Brain microvascular endothelial cell (primary cell): ENCODE measurements at regions not wholly inside any gene's neighbourhood (a gene's known extent, or its start where the extent isn't known, plus 50 kb on each side); places are given as distances from the start of the nearest gene placed in this dataset.

Experiments
- DNase-seq: peaks from one replicate; pipeline ENCODE4 v3.0.0-alpha.2; 2020
- H3K27ac ChIP-seq: fragments of 250-450 bp; sonication (Bioruptor Pico); 2 replicates; pipeline ENCODE4 v1.5.1; 2020; ENCODE audit warnings: mild to moderate bottlenecking, moderate library complexity
- H3K27me3 ChIP-seq: fragments of 250-450 bp; sonication (Bioruptor Pico); replicated peaks from 2 replicates; pipeline ENCODE4 v1.5.1; 2020; ENCODE audit warnings: mild to moderate bottlenecking
- H3K36me3 ChIP-seq: fragments of 250-450 bp; sonication (Bioruptor Pico); replicated peaks from 2 replicates; pipeline ENCODE4 v1.5.1; 2020; ENCODE audit warnings: mild to moderate bottlenecking
- H3K4me3 ChIP-seq: 2 replicates; pipeline ENCODE4 v1.5.1; 2011; ENCODE audit warnings: low read depth, mild to moderate bottlenecking, control low read depth, low read length, moderate library complexity
- CTCF ChIP-seq: IDR thresholded peaks from 2 replicates; pipeline ENCODE4 v1.5.1; 2011; ENCODE audit warnings: low read depth, mild to moderate bottlenecking, moderate library complexity, low read length, control low read depth, inconsistent platforms; ENCODE audit errors: missing control alignments
- in situ Hi-C: cut with HindIII; loops from 2 replicates; pipeline ENCODE4 v1.10.0; 2017; ENCODE audit warnings: low sequenced_read_pairs, low pct_ligation_motif_present

- Histone ChIP-seq H3K4me3 (no peak overlapping the region), H3K36me3 (no peaks in the 10 kb centered on the region), H3K27me3 (no peaks in the 10 kb centered on the region), H3K27ac (no peak overlapping the region)
- DNase-seq, result no peak
- in situ Hi-C loops, result no loop called here
- no peak for TF ChIP-seq CTCF
Measured at GRCh38 chr11:127574478-127574877, 573.9 kb upstream of the KIRREL3 start.

- in situ Hi-C loops, result no loop called here
- no peak overlapping the region for H3K27ac ChIP-seq
- no peak for TF ChIP-seq CTCF
- no peaks in the 10 kb centered on the region for H3K27me3 ChIP-seq
- H3K36me3 ChIP-seq, result no peaks in the 10 kb centered on the region
- DNase-seq, result no peak
- no peak overlapping the region for H3K4me3 ChIP-seq
Measured at GRCh38 chr11:127568891-127569290, 568.3 kb upstream of the KIRREL3 start.

- DNase-seq, result no peak
- TF ChIP-seq CTCF, result no peak
- H3K36me3 ChIP-seq, result no peaks in the 10 kb centered on the region
- H3K4me3 ChIP-seq, result no peak overlapping the region
- H3K27me3 ChIP-seq, result no peaks in the 10 kb centered on the region
- no peak overlapping the region for H3K27ac ChIP-seq
- in situ Hi-C loops, result no loop called here
Measured at GRCh38 chr11:127567237-127567932, 566.8 kb upstream of the KIRREL3 start.

DNA sequence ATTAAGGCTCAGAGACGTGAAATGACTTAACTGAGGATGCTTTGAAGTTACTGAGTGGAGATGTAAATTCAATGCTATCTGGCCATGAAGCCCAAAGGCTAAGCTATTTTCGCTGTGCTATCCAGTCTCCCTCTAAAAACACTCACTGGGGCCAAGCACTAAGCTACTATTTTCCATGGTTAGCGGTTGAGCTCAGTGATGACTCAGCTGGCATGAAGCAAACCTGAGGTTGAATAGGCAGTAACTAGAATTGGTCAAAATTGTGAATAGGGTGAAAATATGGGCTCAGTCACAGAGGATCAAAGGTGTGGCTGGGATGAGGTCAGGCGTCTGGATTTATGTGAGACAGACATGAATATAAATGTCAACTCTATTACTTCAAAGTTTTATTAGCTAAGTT lies 564.2 kb upstream of the KIRREL3 start:
- in situ Hi-C loops, result no loop called here
- no peak overlapping the region for H3K4me3 ChIP-seq
- no peak for TF ChIP-seq CTCF
- no peaks in the 10 kb centered on the region for H3K27me3 ChIP-seq
- DNase-seq, result no peak
- H3K27ac ChIP-seq, result no peak overlapping the region
- no peaks in the 10 kb centered on the region for H3K36me3 ChIP-seq

DNA sequence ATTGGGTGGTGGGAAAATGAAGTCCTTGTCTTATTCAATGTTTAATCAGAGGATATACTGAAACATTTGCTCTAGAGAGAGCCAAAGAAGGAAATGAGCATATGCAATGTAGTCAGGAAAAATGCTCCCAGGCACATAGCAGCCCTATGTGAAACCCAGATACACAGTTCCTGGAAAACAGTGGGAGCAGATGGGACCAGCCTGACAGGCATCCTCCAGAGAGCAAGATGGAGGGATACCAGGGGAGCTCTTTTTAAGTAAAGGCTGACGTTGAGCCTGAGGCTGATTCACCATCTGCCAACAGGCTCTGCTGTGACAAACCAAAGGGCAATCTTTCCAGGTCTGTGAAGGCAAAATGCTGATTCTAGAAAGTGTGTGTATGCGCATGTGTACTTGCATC lies 559.4 kb upstream of the KIRREL3 start:
- TF ChIP-seq CTCF, result no peak
- in situ Hi-C loops, result no loop called here
- no peak for DNase-seq
- H3K27ac ChIP-seq, result no peak overlapping the region
- H3K27me3 ChIP-seq, result no peaks in the 10 kb centered on the region
- H3K4me3 ChIP-seq, result no peak overlapping the region
- H3K36me3 ChIP-seq, result no peaks in the 10 kb centered on the region

- no peaks in the 10 kb centered on the region for H3K36me3 ChIP-seq
- H3K4me3 ChIP-seq, result no peak overlapping the region
- H3K27ac ChIP-seq, result no peak overlapping the region
- H3K27me3 ChIP-seq, result no peaks in the 10 kb centered on the region
- in situ Hi-C loops, result no loop called here
- DNase-seq, result no peak
- TF ChIP-seq CTCF, result no peak
Measured at GRCh38 chr11:127552446-127552845, 551.9 kb upstream of the KIRREL3 start.
